GM10266 (cell line): ENCODE measurements at regions not wholly inside any gene's neighbourhood (a gene's known extent, or its start where the extent isn't known, plus 50 kb on each side); places are given as distances from the start of the nearest gene placed in this dataset.

Experiments used
- DNase-seq: peaks from one replicate; pipeline ENCODE4 v3.0.0; 2012; ENCODE audit errors: extremely low spot score
- CTCF ChIP-seq: IDR thresholded peaks from 2 replicates; pipeline ENCODE4 v1.5.1; 2012; ENCODE audit warnings: mild to moderate bottlenecking, low read depth; ENCODE audit not compliant: control insufficient read depth, insufficient read depth; ENCODE audit errors: missing control alignments

- no peak for TF ChIP-seq CTCF
- no peak for DNase-seq
Measured at GRCh38 chr13:44323754-44324153, 49.9 kb upstream of the SERP2 start.
